DND-41 (cell line): ENCODE measurements at regions not wholly inside any gene's neighbourhood (a gene's known extent, or its start where the extent isn't known, plus 50 kb on each side); places are given as distances from the start of the nearest gene placed in this dataset.

Experiments
- ATAC-seq: fragments of 200-7000 bp; cut with Tn5 transposase; 3 replicates; pipeline ENCODE4 v1.9.1; 2021; ENCODE audit warnings: low read depth; ENCODE audit not compliant: insufficient read depth
- DNase-seq: peaks from one replicate; pipeline ENCODE4 v3.0.0-alpha.2; 2020
- H2AFZ ChIP-seq: 2 replicates; pipeline ENCODE4 v1.6.0; 2012; ENCODE audit warnings: low read depth, low read length
- H3K27ac ChIP-seq: 2 replicates; pipeline ENCODE4 v1.5.1; 2012; ENCODE audit warnings: low read length, inconsistent platforms
- H3K27me3 ChIP-seq: fragments of 200-600 bp; sonication (generic); 2 replicates; pipeline ENCODE4 v1.6.0; 2012; ENCODE audit warnings: low read length, mild to moderate bottlenecking, inconsistent platforms; ENCODE audit not compliant: insufficient read depth, poor library complexity
- H3K36me3 ChIP-seq: 2 replicates; pipeline ENCODE4 v1.5.1; 2012; ENCODE audit warnings: low read length, inconsistent platforms; ENCODE audit not compliant: insufficient read depth
- H3K4me1 ChIP-seq: 2 replicates; pipeline ENCODE4 v1.5.1; 2012; ENCODE audit warnings: mild to moderate bottlenecking, low read length; ENCODE audit not compliant: insufficient read depth
- H3K4me2 ChIP-seq: 2 replicates; pipeline ENCODE4 v1.6.0; 2012; ENCODE audit warnings: mild to moderate bottlenecking, moderate library complexity, low read length, inconsistent platforms; ENCODE audit not compliant: insufficient read depth
- H3K4me3 ChIP-seq, 2 experiments: fragments of 200-600 bp in 1 of 2; shearing (Covaris generic) in 1 of 2; 2 replicates each; pipeline ENCODE4 v1.5.1; 2012 to 2016; ENCODE audit warnings: inconsistent platforms in 2 of 2, low read length in 2 of 2, mild to moderate bottlenecking in 2 of 2, low read depth in 1 of 2, moderate library complexity in 1 of 2
- H3K79me2 ChIP-seq: 2 replicates; pipeline ENCODE4 v1.6.0; 2012; ENCODE audit warnings: low read length, inconsistent platforms; ENCODE audit not compliant: insufficient read depth
- H3K9ac ChIP-seq: 2 replicates; pipeline ENCODE4 v1.6.0; 2012; ENCODE audit warnings: low read depth, mild to moderate bottlenecking, inconsistent platforms, low read length, moderate library complexity
- H3K9me3 ChIP-seq: 2 replicates; pipeline ENCODE4 v1.5.1; 2012; ENCODE audit warnings: low read length, moderate library complexity, mild to moderate bottlenecking, inconsistent platforms; ENCODE audit not compliant: insufficient read depth, severe bottlenecking
- H4K20me1 ChIP-seq: 2 replicates; pipeline ENCODE4 v1.6.0; 2012; ENCODE audit warnings: low read length; ENCODE audit not compliant: insufficient read depth
- CTCF ChIP-seq: IDR thresholded peaks from 2 replicates; pipeline ENCODE4 v1.5.1; 2012; ENCODE audit warnings: borderline replicate concordance, low read length, moderate library complexity, mild to moderate bottlenecking; ENCODE audit not compliant: poor library complexity, severe bottlenecking; ENCODE audit errors: extremely low read depth
- EZH2 ChIP-seq: IDR thresholded peaks from 3 replicates; pipeline ENCODE4 v1.6.1; 2012; ENCODE audit warnings: borderline replicate concordance, low read depth, mild to moderate bottlenecking, moderate library complexity, low read length, inconsistent platforms; ENCODE audit not compliant: severe bottlenecking

- Histone ChIP-seq H3K4me2 (no peak overlapping the region), H3K27me3 (no peaks in the 10 kb centered on the region), H3K9me3 (no peaks in the 10 kb centered on the region), H3K27ac (no peak overlapping the region), H3K36me3 (no peaks in the 10 kb centered on the region), H4K20me1 (no peaks in the 10 kb centered on the region), H3K4me1 (no peaks in the 10 kb centered on the region; the same call in 1 of the 2 replicates), H3K4me3 (no peak overlapping the region), H3K79me2 (no peaks in the 10 kb centered on the region), H3K9ac (no peak overlapping the region), H2AFZ (no peak overlapping the region)
- TF ChIP-seq EZH2 (no peak), CTCF (no peak)
- no peak for ATAC-seq
- no peak for DNase-seq
These were observed 334.9 kb downstream of the NKX6-1 start for GRCh38 chr4:84164201-84164600.

GRCh38 chr4:84159762-84160161 lies 339.3 kb downstream of the NKX6-1 start:
- Histone ChIP-seq H2AFZ (no peak overlapping the region), H3K4me1 (no peaks in the 10 kb centered on the region; the same call in 1 of the 2 replicates), H3K27me3 (no peaks in the 10 kb centered on the region), H3K9me3 (no peaks in the 10 kb centered on the region), H3K9ac (no peak overlapping the region), H3K79me2 (no peaks in the 10 kb centered on the region), H4K20me1 (no peaks in the 10 kb centered on the region), H3K4me2 (no peak overlapping the region), H3K27ac (no peak overlapping the region), H3K4me3 (no peak overlapping the region), H3K36me3 (no peaks in the 10 kb centered on the region)
- peak; percentile 45; the same call in 1 of the 3 replicates for ATAC-seq
- no peak for DNase-seq
- no peak for TF ChIP-seq EZH2
- TF ChIP-seq CTCF: no peak

GRCh38 chr4:84158670-84159069 lies 340.4 kb downstream of the NKX6-1 start:
- no peak overlapping the region for H2AFZ ChIP-seq
- no peaks in the 10 kb centered on the region for H3K36me3 ChIP-seq
- H3K4me2 ChIP-seq: no peak overlapping the region
- TF ChIP-seq CTCF: no peak
- no peak for TF ChIP-seq EZH2
- H3K27ac ChIP-seq: no peak overlapping the region
- no peaks in the 10 kb centered on the region; the same call in 1 of the 2 replicates for H3K4me1 ChIP-seq
- no peaks in the 10 kb centered on the region for H3K27me3 ChIP-seq
- H3K9me3 ChIP-seq: no peaks in the 10 kb centered on the region
- H3K9ac ChIP-seq: no peak overlapping the region
- no peak for ATAC-seq
- no peaks in the 10 kb centered on the region for H4K20me1 ChIP-seq
- no peaks in the 10 kb centered on the region for H3K79me2 ChIP-seq
- H3K4me3 ChIP-seq: no peak overlapping the region
- DNase-seq: no peak

GRCh38 chr4:84151574-84151973 lies 347.5 kb downstream of the NKX6-1 start:
- ATAC-seq (no peak), DNase-seq (no peak)

More at GRCh38 chr4:84151574-84151973, 347.5 kb downstream of the NKX6-1 start:
- H3K79me2 ChIP-seq: no peaks in the 10 kb centered on the region
- no peaks in the 10 kb centered on the region for H3K27me3 ChIP-seq
- H3K9me3 ChIP-seq: no peaks in the 10 kb centered on the region
- no peaks in the 10 kb centered on the region for H3K36me3 ChIP-seq
- H3K27ac ChIP-seq: no peak overlapping the region
- H4K20me1 ChIP-seq: no peaks in the 10 kb centered on the region
- H3K4me1 ChIP-seq: no peaks in the 10 kb centered on the region
- no peak overlapping the region for H3K4me3 ChIP-seq
- H3K4me2 ChIP-seq: no peak overlapping the region
- no peak overlapping the region for H2AFZ ChIP-seq
- no peak for TF ChIP-seq CTCF
- no peak overlapping the region for H3K9ac ChIP-seq
